ENCODE measurements at regions not wholly inside any gene's neighbourhood (a gene's known extent, or its start where the extent isn't known, plus 50 kb on each side); places are given as distances from the start of the nearest gene placed in this dataset.
A peak's percentile ranks its signal among the peaks of the same experiment; 100 is the strongest.

GRCh38 chr20:22523499-22524392 is 60.6 kb downstream of the FOXA2 start (continued):
- peak; percentile 93; the same call in 1 of the 2 replicates for TF ChIP-seq ZNF839 (CRISPR knock-in tag; IDR thresholded peaks at IDR 0.05; ENCODE audit: borderline replicate concordance)
- TF ChIP-seq MZF1 (CRISPR knock-in tag; IDR thresholded peaks at IDR 0.05; ENCODE audit: borderline replicate concordance): 0 out of 2 replicates have a peak, but pooled peaks have one; percentile 64
- TF ChIP-seq ZNF609 (CRISPR knock-in tag; IDR thresholded peaks at IDR 0.05; ENCODE audit: borderline replicate concordance): 0 out of 2 replicates have a peak, but pooled peaks have one; percentile 62
- TF ChIP-seq FOXP1 (IDR thresholded peaks at IDR 0.05): no peak
- peak; percentile 81 for TF ChIP-seq FOXP1 (CRISPR knock-in tag; IDR thresholded peaks at IDR 0.05)
- TF ChIP-seq GPN1 (CRISPR knock-in tag; IDR thresholded peaks at IDR 0.05; ENCODE audit: borderline replicate concordance): no peak
- TF ChIP-seq ZUFSP (CRISPR knock-in tag; IDR thresholded peaks at IDR 0.05; ENCODE audit: borderline replicate concordance): no peak
- no peak for TF ChIP-seq NCOA5 (CRISPR knock-in tag; IDR thresholded peaks at IDR 0.05)
- TF ChIP-seq ZBTB20 (CRISPR knock-in tag; IDR thresholded peaks at IDR 0.05; ENCODE audit: borderline replicate concordance, low read depth): peak; percentile 83; the same call in 1 of the 2 replicates
- TF ChIP-seq ARID3A (IDR thresholded peaks at IDR 0.05; ENCODE audit: low read depth, low read length): peak; percentile 80
- peak; percentile 98; the same call in 1 of the 2 replicates for TF ChIP-seq ZNF136 (CRISPR knock-in tag; IDR thresholded peaks at IDR 0.05; ENCODE audit: low read depth)
- 0 out of 2 replicates have a peak, but pooled peaks have one; percentile 17 for TF ChIP-seq E2F1 (CRISPR knock-in tag; IDR thresholded peaks at IDR 0.05)
- no peak for TF ChIP-seq RORA (CRISPR knock-in tag; IDR thresholded peaks at IDR 0.05)
- peak; percentile 77; the same call in 1 of the 2 replicates for TF ChIP-seq CREM (IDR thresholded peaks at IDR 0.05)
- TF ChIP-seq CREM (CRISPR knock-in tag; IDR thresholded peaks at IDR 0.05): no peak
- no peak; the same call in 1 of the 2 replicates for TF ChIP-seq ZNF691 (CRISPR knock-in tag; IDR thresholded peaks at IDR 0.05; ENCODE audit: borderline replicate concordance, low read depth)
- TF ChIP-seq HNRNPH1 (optimal IDR thresholded peaks at IDR 0.05; ENCODE audit: low read depth, low read length): no peak

All from HepG2 (cell line).